ENCODE measurements at regions not wholly inside any gene's neighbourhood (a gene's known extent, or its start where the extent isn't known, plus 50 kb on each side); places are given as distances from the start of the nearest gene placed in this dataset.

- no peak overlapping the region for H3K4me3 ChIP-seq (ENCODE audit: low read depth in 1 of 3, low read length in 3 of 3)
- H3K27me3 ChIP-seq (ENCODE audit: control insufficient read depth in 4 of 4, insufficient read depth in 4 of 4, low read length in 3 of 4) = no peaks in the 10 kb centered on the region
- H3K36me3 ChIP-seq (ENCODE audit: control insufficient read depth in 4 of 4, insufficient read depth in 3 of 4, low read depth in 1 of 4, low read length in 3 of 4) = no peaks in the 10 kb centered on the region
- TF ChIP-seq RXRA (IDR thresholded peaks at IDR 0.05) (no peak), FOXA2 (IDR thresholded peaks at IDR 0.05) (no peak), TAF1 (conservative IDR thresholded peaks at IDR 0.05) (no peak), NR2F2 (IDR thresholded peaks at IDR 0.05) (no peak), GABPA (IDR thresholded peaks at IDR 0.05 in 1 of 2, conservative IDR thresholded peaks at IDR 0.05 in 1 of 2) (no peak), CTCF (IDR thresholded peaks at IDR 0.05; ENCODE audit: low read depth, low read length, missing input control) (no peak), ZBTB33 (IDR thresholded peaks at IDR 0.05) (no peak), HNF4G (IDR thresholded peaks at IDR 0.05) (no peak), RAD21 (IDR thresholded peaks at IDR 0.05) (no peak)
- H3K9me3 ChIP-seq (ENCODE audit: control insufficient read depth in 4 of 4, low read length in 3 of 4) = no peaks in the 10 kb centered on the region
- no peak overlapping the region for H3K27ac ChIP-seq (ENCODE audit: low read depth in 1 of 2, low read length in 2 of 2)
- no peak overlapping the region for H3K9ac ChIP-seq (ENCODE audit: low read depth in 1 of 2, low read length in 2 of 2)
- 95% methylated on average over 8 of the region's 8 CpGs for WGBS
- DNase-seq (ENCODE audit: low spot score) = no peak
- peaks cover 0 to 5% (median 1%) of the 10 kb centered on the region in 4 donors for H3K4me1 ChIP-seq (ENCODE audit: control insufficient read depth in 4 of 4, insufficient read depth in 4 of 4, low read length in 3 of 4)
These were observed 163.9 kb upstream of the IER5L start for GRCh38 chr9:129341987-129342348.

GRCh38 chr9:129341171-129341986, 163.3 kb upstream of the IER5L start:
- H3K4me3 ChIP-seq (ENCODE audit: low read depth in 1 of 3, low read length in 3 of 3) = no peak overlapping the region
- H3K27me3 ChIP-seq (ENCODE audit: control insufficient read depth in 4 of 4, insufficient read depth in 4 of 4, low read length in 3 of 4) = no peaks in the 10 kb centered on the region
- no peak for TF ChIP-seq FOXA1 (IDR thresholded peaks at IDR 0.05)
- no peak for TF ChIP-seq CTCF (IDR thresholded peaks at IDR 0.05; ENCODE audit: low read depth, low read length, missing input control)
- no peak for TF ChIP-seq REST (IDR thresholded peaks at IDR 0.05)
- no peak for TF ChIP-seq ZBTB33 (IDR thresholded peaks at IDR 0.05)
- no peak for TF ChIP-seq NR2F2 (IDR thresholded peaks at IDR 0.05)
- TF ChIP-seq EGR1 (IDR thresholded peaks at IDR 0.05; ENCODE audit: low read depth in 2 of 2) = no peak
- no peak for TF ChIP-seq YY1 (IDR thresholded peaks at IDR 0.05)
- TF ChIP-seq MAX (IDR thresholded peaks at IDR 0.05) = no peak
- no peak for TF ChIP-seq HNF4G (IDR thresholded peaks at IDR 0.05)
- TF ChIP-seq RXRA (IDR thresholded peaks at IDR 0.05) = no peak
- TF ChIP-seq RAD21 (IDR thresholded peaks at IDR 0.05) = no peak
- no peak for TF ChIP-seq ATF3 (IDR thresholded peaks at IDR 0.05)
- TF ChIP-seq SP1 (IDR thresholded peaks at IDR 0.05) = no peak
- no peak for TF ChIP-seq GABPA (IDR thresholded peaks at IDR 0.05 in 1 of 2, conservative IDR thresholded peaks at IDR 0.05 in 1 of 2)
- TF ChIP-seq JUND (IDR thresholded peaks at IDR 0.05) = no peak
- no peak for TF ChIP-seq HNF4A (conservative IDR thresholded peaks at IDR 0.05)
- TF ChIP-seq TAF1 (conservative IDR thresholded peaks at IDR 0.05) = no peak
- peaks cover 0 to 7% (median 4%) of the 10 kb centered on the region in 4 donors for H3K4me1 ChIP-seq (ENCODE audit: control insufficient read depth in 4 of 4, insufficient read depth in 4 of 4, low read length in 3 of 4)
- no peaks in the 10 kb centered on the region for H3K36me3 ChIP-seq (ENCODE audit: control insufficient read depth in 4 of 4, insufficient read depth in 3 of 4, low read depth in 1 of 4, low read length in 3 of 4)
- H3K9me3 ChIP-seq (ENCODE audit: control insufficient read depth in 4 of 4, low read length in 3 of 4) = no peaks in the 10 kb centered on the region
- no peak overlapping the region for H3K9ac ChIP-seq (ENCODE audit: low read depth in 1 of 2, low read length in 2 of 2)
- no peak overlapping the region for H3K27ac ChIP-seq (ENCODE audit: low read depth in 1 of 2, low read length in 2 of 2)
- 87% methylated on average over 30 of the region's 30 CpGs for WGBS
- DNase-seq (ENCODE audit: low spot score) = no peak
